Activated CD4-positive, alpha-beta T cell treated with anti-CD3 and anti-CD28 coated beads, Interleukin-2, amount 50 U/mL, for 48 hours (primary cell): ENCODE measurements at regions not wholly inside any gene's neighbourhood (a gene's known extent, or its start where the extent isn't known, plus 50 kb on each side); places are given as distances from the start of the nearest gene placed in this dataset.

Experiments
- DNase-seq, 2 experiments: peaks; one replicate each; pipeline ENCODE4 v3.0.0-alpha.2; 2020

DNA sequence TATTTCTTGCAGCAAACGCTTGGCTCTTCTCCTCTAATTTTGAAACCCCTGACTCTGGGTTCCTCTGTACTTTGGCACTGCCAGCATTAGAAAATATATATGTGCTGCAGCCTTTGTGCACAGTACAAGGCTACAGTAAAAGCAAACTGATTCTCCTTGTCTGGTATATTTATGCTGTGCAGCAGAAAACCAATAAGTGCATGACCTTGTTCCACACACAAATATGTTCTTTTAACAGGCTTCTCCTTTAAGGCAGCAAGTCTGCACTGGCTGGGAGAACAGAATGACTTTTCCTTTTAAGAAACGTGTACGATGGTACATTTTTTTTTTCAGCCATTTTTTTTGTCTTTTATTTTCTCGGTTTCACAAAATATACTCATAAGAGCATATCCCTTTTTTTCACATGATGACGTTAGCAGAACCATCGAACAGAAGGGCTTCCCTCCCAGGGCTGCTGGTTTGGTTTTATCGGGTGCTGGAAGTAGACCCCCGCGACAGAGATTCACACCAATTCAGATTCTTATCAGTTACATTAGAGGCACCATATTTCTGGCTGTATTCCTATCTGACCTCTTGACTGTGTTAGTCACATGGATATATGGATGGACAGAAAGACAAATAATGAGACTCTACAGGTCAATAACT, 129.9 kb upstream of the ARID1B start:
- DNase-seq: no peak

DNA sequence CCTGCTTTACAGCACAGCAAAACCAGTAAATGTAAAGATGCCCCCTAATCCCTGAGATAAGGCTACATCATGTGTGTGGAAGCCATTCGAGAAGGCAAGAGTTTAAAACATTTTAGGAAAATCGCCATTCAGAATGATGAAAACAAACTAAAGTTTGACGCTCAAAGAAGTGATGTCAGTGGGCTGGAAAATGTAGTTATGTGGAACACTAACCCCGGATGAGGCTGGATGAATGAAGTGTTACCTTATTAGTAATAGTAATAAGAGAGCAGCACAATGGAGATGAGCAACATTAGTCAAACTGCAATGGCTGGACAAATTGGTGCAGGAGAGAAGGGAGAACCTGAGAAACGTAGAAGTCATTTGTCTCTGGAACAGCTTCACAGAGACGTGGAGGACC, 130.7 kb upstream of the ARID1B start:
- no peak for DNase-seq

DNA sequence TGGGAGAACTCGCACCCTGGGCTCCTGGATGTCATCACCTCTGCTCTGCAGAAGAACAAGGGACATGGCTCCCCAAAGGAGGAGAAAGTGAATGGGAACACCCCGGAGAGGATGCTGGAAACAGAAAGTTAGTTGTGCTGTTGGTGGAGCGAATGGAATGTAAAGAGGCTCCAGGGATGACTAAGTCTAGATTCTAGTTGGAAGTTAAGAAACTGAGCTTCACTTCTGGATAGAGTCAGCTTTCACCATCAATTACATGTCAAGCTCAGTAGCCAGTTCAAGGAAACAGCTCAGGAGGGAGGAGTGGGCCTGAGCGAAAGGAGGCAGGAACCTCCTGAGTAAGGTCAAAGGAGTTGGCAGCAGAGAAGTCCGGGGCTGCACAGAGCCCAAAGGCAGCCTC, 132.1 kb upstream of the ARID1B start:
- DNase-seq: no peak

GRCh38 chr6:156639009-156639721, 138.0 kb upstream of the ARID1B start:
- DNase-seq: no peak

- DNase-seq: no peak
These were observed 138.6 kb upstream of the ARID1B start for GRCh38 chr6:156638581-156638980.

DNA sequence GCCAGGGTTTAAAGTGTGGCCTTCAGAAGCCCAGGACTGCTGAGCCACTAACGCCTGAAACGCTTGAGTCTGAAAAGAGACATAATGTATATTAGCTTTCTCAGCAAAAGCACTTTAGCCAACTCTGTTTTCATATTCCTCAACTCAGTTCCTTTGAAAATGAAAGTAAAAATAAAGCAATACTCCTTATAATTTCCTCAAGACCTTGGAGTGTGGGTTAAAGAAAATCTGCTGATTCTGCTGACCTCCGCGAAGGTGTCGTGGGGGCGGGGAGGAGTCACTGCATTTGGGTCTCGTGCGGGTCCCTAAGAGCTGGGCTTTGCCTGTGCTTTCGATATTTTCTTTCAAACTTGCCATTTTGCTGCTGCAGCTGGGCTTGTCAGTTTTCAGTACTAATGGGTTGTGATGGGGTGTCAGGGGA, 142.2 kb upstream of the ARID1B start:
- no peak for DNase-seq

GRCh38 chr6:156634048-156634447, 143.1 kb upstream of the ARID1B start:
- no peak for DNase-seq

- no peak for DNase-seq
These were observed 143.9 kb upstream of the ARID1B start for GRCh38 chr6:156633291-156633690.

- no peak for DNase-seq
These were observed 146.4 kb upstream of the ARID1B start for GRCh38 chr6:156630613-156631302.

GRCh38 chr6:156628805-156629204, 148.4 kb upstream of the ARID1B start:
- no peak for DNase-seq

- DNase-seq: no peak
These were observed 149.7 kb upstream of the ARID1B start for GRCh38 chr6:156627524-156627923.

GRCh38 chr6:156622185-156622584, 155.0 kb upstream of the ARID1B start:
- no peak for DNase-seq

DNA sequence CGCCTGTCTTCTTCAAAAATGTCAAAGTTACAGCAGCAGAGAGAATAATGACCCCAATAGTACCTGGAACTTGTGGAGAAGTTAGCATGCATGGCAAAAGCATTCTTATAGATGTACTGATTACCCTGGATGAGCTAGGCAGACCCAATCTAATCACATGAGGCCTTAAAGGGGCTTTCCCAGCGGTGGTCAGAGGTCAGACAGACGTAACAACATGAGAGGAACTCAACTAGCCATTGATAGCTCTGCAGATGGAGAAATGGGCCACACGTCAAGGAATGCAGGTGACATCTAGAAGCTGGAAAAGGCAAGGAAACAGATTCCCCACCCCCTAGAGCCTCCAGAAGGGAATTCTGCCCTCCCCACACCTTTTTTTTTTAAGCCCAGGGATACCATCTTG, 156.8 kb upstream of the ARID1B start:
- no peak for DNase-seq

DNA sequence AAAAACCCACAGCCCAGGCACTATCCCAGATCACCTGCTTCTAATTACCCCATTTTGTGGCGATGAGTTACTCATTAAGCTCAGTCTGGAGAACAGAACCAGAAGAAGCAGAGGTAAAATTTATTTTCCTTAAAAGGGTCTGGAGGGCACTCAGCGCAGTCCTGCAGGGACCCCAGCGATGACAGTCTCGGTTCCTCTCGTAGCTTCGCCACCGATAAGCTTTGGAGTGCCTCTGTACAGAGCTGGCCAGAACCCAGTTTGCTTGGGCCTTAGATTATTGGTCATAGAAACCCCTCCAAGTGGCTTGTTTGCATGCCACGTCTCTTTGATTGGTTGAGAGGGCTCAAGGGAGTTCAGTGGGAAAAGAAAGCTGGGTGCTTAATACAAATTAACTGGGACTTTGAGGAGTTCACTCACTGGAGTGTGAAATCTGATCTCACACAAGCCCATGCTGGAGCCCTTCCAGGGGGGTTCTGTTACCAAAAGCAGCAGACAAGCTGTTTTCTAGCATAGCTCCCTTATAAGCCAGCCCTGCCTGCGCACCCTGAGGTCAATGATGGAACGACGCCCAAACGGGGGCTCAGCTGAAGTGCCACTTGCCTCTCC, 158.5 kb upstream of the ARID1B start:
- no peak for DNase-seq

DNA sequence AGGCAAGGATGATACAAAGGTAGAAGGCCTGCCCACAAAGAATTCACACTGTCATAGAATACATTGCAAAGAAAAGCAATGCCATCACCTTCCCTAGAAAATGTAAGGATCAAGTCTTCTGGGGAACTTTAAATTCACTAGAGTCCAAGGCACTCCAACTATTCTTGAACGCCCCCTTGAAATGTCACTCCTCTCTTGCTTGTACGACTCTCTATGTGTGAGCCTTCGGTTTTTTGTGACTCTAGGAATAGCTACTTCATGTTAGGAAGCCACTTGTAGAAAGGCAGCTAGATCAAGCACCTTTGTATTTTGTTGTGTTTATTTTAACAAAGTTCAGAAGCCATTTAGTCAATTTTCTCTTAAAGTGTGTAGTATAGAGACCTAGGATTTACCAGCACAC, 159.2 kb upstream of the ARID1B start:
- DNase-seq: no peak

GRCh38 chr6:156617376-156617775, 159.8 kb upstream of the ARID1B start:
- no peak for DNase-seq

DNA sequence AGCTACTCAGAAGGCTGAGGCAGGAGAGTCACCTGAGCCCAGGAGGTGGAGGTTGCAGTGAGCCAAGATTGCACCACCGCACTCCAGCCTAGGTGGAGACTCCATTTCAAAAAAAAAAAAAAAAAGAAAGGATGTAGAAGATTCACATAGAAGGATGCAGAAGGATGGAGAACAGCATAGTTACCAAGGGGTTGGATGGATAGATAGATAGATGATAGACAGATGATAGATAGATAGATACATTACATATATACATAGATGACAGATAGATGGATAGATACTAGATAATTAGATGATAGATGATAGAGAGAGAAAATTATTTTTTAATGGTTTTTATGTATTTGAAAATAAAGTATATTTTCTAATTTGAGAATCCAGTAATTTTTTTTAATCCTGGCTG, 160.7 kb upstream of the ARID1B start:
- DNase-seq: no peak

GRCh38 chr6:156613996-156614395, 163.2 kb upstream of the ARID1B start:
- no peak for DNase-seq

DNA sequence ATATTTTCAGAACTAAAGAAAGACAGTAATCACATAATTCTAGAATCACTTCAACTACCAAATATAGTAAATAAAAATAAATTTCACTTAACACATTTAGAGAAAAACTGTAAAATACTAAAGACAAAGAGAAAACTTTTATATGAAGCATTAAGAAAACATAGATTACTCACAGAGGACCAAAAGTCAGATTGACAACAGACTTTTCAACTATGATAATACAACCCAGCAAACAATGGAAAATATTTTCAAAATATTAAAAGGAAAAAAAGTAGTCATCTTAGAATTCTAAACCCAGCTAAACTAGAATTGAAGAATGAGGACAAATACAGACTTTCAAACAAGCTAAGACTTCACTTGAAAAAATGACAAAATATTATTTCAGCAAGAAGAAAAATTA, 164.8 kb upstream of the ARID1B start:
- DNase-seq: no peak

DNA sequence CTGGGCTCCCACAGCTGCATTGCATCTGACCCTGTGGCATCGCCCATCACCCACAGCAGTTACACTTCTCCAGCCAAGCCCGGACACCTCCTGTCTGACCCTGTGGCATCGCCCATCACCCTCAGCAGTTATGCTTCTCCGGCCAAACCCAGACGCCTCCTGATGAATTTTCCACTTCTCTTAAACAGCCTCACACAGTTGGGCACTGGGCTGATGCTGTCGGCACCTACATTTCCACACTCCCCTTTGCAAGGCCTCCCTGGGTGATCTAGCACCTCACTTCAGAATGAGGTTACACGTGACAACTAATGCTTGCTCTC, 175.2 kb upstream of the ARID1B start:
- no peak for DNase-seq

DNA sequence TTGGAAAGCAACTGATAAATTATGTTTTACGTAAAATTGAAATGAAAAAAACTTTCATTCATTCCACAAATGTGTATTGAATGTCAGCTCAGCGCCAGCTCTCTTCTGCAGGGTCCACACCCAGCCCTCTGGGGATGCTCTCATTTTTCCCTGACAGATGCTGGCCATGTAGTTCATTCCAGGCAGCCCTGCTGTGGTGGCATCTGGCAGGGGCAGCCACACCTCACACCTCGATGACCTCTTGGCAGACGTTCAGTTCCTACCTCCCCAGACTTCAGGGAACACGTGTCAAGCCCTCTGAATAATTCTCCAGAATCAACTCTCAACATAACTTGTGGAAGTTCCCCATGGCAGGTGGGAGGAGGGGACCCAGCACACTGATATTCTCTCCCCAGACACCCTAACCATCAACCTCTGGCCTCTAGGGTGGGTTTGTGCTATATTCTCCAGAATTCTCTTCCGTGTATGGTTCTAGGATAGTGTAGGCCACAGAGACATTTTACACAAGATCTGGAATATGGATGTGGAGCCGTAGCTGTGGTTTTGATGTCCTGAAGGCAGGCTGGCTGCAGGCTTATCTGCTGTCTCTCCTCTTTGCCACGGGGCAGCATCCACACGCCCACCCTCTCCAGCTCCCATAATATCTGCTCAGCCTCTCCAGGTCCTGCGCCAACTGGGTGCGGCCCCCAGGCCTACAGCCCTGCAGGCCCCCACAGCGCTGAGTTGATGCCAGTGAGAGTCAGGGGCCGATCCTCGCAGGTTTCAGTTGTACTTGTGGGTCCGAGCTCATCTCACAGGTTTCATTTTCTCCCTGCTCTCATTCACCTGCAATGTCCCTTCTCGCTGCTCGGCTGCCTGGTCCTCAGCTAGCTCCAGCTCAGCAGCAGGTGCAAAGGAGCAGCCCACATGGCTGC, 175.8 kb upstream of the ARID1B start:
- DNase-seq: no peak

GRCh38 chr6:156600678-156601077, 176.5 kb upstream of the ARID1B start:
- no peak for DNase-seq
